Neural crest cell (in vitro differentiated cells): ENCODE measurements at regions not wholly inside any gene's neighbourhood (a gene's known extent, or its start where the extent isn't known, plus 50 kb on each side); places are given as distances from the start of the nearest gene placed in this dataset.

Experiments
- DNase-seq: peaks from one replicate; pipeline ENCODE4 v3.0.0; 2021; ENCODE audit warnings: low read depth, mixed read lengths, low spot score
- H3K27ac Mint-ChIP-seq: one replicate; pipeline ENCODE4 v1.8.0; 2021; ENCODE audit warnings: mild to moderate bottlenecking, mixed read lengths; ENCODE audit not compliant: unreplicated experiment
- H3K27me3 Mint-ChIP-seq: 2 replicates; pipeline ENCODE4 v1.8.0; 2021; ENCODE audit warnings: low read depth, mild to moderate bottlenecking, mixed read lengths
- H3K36me3 Mint-ChIP-seq: 2 replicates; pipeline ENCODE4 v1.8.0; 2021; ENCODE audit warnings: low read depth, mild to moderate bottlenecking, mixed read lengths
- H3K4me1 Mint-ChIP-seq: 2 replicates; pipeline ENCODE4 v1.8.0; 2021; ENCODE audit warnings: mixed read lengths
- H3K4me3 Mint-ChIP-seq: one replicate; pipeline ENCODE4 v1.8.0; 2021; ENCODE audit warnings: mild to moderate bottlenecking, mixed read lengths
- H3K9me3 Mint-ChIP-seq: 2 replicates; pipeline ENCODE4 v1.8.0; 2021; ENCODE audit warnings: mixed read lengths
- CTCF ChIP-seq: fragments of 200-600 bp; sonication (generic); conservative IDR thresholded peaks from 2 replicates; pipeline ENCODE4 v1.5.0; 2021; ENCODE audit warnings: antibody characterized with exemption, mild to moderate bottlenecking

DNA sequence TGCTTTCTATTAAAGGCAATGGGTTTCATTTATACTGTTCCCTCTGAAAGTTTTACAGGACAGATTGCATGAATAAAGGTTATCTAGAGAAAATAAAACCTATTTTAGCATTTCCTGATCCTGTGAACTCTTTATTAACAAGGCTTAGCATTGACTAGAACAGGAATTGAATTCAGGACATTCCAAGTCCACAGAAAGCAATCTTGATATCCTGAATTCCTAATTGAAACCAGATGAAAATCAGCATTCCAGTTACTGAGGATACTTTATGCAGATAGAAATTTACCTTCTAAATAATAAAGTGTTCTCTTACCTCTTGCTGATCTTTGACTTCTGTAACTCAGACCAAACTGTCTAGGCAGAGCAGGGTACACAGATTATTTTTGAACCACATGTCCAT is 151.4 kb downstream of the ZNF518B start:
- H3K27ac Mint-ChIP-seq: no peak overlapping the region
- peaks cover 3% of the 10 kb centered on the region for H3K9me3 Mint-ChIP-seq
- DNase-seq: no peak
- no peak for TF ChIP-seq CTCF
- H3K36me3 Mint-ChIP-seq: no peaks in the 10 kb centered on the region
- H3K27me3 Mint-ChIP-seq: no peaks in the 10 kb centered on the region
- no peak overlapping the region for H3K4me3 Mint-ChIP-seq
- H3K4me1 Mint-ChIP-seq: no peaks in the 10 kb centered on the region

GRCh38 chr4:10303291-10303690 is 153.9 kb downstream of the ZNF518B start:
- Mint-ChIP-seq H3K4me3 (no peak overlapping the region), H3K36me3 (no peaks in the 10 kb centered on the region), H3K4me1 (no peaks in the 10 kb centered on the region), H3K27ac (no peak overlapping the region), H3K27me3 (no peaks in the 10 kb centered on the region), H3K9me3 (no peaks in the 10 kb centered on the region)
- TF ChIP-seq CTCF: no peak
- DNase-seq: no peak

GRCh38 chr4:10302096-10302495 is 155.1 kb downstream of the ZNF518B start:
- Mint-ChIP-seq H3K9me3 (no peaks in the 10 kb centered on the region), H3K27me3 (no peaks in the 10 kb centered on the region), H3K4me3 (no peak overlapping the region), H3K4me1 (peaks cover 10% of the 10 kb centered on the region), H3K27ac (no peak overlapping the region), H3K36me3 (no peaks in the 10 kb centered on the region)
- DNase-seq: no peak
- TF ChIP-seq CTCF: no peak

DNA sequence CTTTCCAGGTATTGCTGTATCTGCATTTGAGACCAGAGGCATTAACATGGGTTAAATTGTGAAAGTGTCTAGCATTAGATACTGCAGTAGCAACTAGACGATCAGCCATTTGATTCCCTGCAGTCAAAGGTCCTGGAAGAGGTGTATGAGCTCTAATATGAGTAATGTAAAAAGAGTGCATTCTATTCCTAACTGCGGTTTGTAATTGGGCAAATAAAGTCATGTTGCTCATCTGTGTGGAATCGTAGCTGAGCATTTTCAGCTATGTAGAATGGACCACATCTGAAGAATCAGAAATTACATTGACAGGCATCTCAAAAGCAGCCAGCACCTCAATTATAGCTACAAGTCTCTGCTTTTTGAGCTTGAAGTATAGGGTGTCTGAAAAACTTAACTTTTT is 157.6 kb downstream of the ZNF518B start:
- no peak for TF ChIP-seq CTCF
- DNase-seq: no peak
- H3K27me3 Mint-ChIP-seq: no peaks in the 10 kb centered on the region
- H3K4me3 Mint-ChIP-seq: no peak overlapping the region
- H3K36me3 Mint-ChIP-seq: no peaks in the 10 kb centered on the region
- no peak overlapping the region for H3K27ac Mint-ChIP-seq
- no peaks in the 10 kb centered on the region for H3K9me3 Mint-ChIP-seq
- peaks cover 22% of the 10 kb centered on the region for H3K4me1 Mint-ChIP-seq

DNA sequence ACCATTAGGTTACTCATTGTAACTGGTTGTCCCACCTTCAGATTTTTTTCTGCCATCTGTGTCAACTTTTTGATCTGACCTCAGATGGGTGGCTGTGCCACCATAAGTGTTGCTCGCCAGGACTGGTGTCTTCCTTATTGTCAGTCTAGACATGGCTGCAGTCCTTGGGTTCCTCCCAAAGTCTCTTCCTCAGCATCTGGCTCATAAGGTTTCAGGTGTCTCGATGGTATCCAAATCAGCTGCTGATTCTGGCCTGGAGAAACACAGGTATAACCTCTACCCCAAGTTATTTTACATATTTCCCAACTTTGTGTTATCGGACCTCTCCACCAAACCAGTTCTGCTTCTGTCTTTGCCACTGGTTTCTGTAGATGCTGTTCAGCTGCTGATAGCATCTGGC is 158.5 kb downstream of the ZNF518B start:
- H3K27ac Mint-ChIP-seq: no peak overlapping the region
- H3K4me3 Mint-ChIP-seq: no peak overlapping the region
- no peaks in the 10 kb centered on the region for H3K27me3 Mint-ChIP-seq
- no peaks in the 10 kb centered on the region for H3K36me3 Mint-ChIP-seq
- DNase-seq: no peak
- H3K9me3 Mint-ChIP-seq: no peaks in the 10 kb centered on the region
- no peak for TF ChIP-seq CTCF
- peaks cover 22% of the 10 kb centered on the region for H3K4me1 Mint-ChIP-seq

DNA sequence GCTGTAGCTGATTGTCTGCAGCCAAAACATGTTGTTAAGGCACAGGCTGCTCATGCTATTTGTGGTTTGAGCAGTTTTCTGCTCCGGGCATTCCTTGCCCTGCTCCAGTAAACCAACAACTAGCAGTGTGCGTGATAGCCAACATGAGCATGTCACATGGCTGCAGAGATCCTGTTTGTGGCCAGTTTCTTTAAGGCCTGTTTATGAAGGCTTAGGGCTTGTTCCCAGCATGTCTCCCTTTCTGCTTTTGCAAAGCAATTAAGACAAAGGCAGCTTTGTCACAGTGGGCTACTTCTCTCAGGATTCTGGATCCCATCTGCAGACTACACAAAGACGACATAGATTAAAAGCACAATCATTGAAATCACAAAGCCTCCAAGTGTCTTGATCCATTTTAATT is 160.5 kb downstream of the ZNF518B start:
- peaks cover 2% of the 10 kb centered on the region for H3K9me3 Mint-ChIP-seq
- H3K27me3 Mint-ChIP-seq: no peaks in the 10 kb centered on the region
- DNase-seq: peak; percentile 20
- peaks cover 22% of the 10 kb centered on the region for H3K4me1 Mint-ChIP-seq
- H3K4me3 Mint-ChIP-seq: no peak overlapping the region
- no peak overlapping the region for H3K27ac Mint-ChIP-seq
- no peak for TF ChIP-seq CTCF
- H3K36me3 Mint-ChIP-seq: no peaks in the 10 kb centered on the region
